LNCaP clone FGC (cell line): ENCODE measurements at regions not wholly inside any gene's neighbourhood (a gene's known extent, or its start where the extent isn't known, plus 50 kb on each side); places are given as distances from the start of the nearest gene placed in this dataset.

Experiments
- DNase-seq: peaks from one replicate; pipeline ENCODE4 v3.0.0-alpha.2; 2011; ENCODE audit warnings: low read depth
- H3K4me3 ChIP-seq: 2 replicates; pipeline ENCODE4 v1.5.1; 2011; ENCODE audit warnings: mild to moderate bottlenecking, low read depth, low read length, control low read depth
- CTCF ChIP-seq: IDR thresholded peaks from 2 replicates; pipeline ENCODE4 v1.5.1; 2012; ENCODE audit warnings: mild to moderate bottlenecking; ENCODE audit not compliant: control insufficient read depth, insufficient read depth; ENCODE audit errors: extremely low read depth

DNA sequence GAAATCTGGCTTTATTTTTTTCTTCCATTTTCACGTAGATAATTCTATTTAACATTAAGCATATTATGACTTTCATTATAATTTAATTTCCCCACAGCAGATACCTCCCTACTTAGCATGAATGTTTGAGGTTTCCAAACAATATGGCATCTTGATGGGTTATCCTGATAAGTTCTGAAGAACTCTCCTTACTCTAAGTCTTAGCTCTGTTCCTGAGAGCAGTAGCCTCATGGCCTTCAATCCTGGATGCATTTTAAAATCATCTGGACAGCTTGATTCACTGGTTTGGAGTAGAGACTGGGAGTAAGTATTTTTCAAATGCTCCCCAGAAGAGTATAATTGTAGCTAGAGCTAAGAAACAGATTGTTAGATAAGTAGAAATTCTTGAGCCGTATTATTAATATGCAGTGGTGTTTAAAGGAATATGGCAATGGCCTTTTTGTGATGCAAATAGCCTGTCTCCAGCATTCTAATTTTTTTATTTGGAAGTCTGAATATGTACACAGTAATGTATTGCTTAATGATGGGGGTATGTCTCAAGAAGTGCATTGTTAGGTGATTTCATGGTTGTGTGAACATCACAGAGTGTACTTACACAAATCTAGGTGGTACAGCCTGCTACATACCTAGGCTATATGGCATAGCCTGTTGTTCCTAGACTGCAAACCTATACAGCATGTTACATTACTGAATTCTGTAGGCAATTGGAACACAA, 110.5 kb upstream of the EEF1E1 start:
- H3K4me3 ChIP-seq: no peak overlapping the region
- TF ChIP-seq CTCF: no peak
- DNase-seq: no peak

DNA sequence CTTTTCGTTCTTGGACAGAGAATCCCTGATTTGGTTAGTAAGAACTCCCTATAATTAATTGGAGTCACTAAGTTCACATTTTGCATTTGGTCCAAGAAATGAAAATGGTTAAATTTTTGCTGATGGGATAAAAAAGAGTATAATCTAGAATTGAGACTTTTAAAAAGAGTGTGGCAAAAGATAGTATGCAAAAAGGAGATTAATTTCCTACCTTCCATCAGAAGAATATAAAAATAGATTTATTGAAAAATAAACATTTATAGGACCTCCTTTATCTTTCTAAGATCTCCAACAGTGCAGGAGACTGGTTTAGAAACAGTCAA, 105.5 kb upstream of the EEF1E1 start:
- TF ChIP-seq CTCF: no peak
- no peak overlapping the region for H3K4me3 ChIP-seq
- DNase-seq: no peak

DNA sequence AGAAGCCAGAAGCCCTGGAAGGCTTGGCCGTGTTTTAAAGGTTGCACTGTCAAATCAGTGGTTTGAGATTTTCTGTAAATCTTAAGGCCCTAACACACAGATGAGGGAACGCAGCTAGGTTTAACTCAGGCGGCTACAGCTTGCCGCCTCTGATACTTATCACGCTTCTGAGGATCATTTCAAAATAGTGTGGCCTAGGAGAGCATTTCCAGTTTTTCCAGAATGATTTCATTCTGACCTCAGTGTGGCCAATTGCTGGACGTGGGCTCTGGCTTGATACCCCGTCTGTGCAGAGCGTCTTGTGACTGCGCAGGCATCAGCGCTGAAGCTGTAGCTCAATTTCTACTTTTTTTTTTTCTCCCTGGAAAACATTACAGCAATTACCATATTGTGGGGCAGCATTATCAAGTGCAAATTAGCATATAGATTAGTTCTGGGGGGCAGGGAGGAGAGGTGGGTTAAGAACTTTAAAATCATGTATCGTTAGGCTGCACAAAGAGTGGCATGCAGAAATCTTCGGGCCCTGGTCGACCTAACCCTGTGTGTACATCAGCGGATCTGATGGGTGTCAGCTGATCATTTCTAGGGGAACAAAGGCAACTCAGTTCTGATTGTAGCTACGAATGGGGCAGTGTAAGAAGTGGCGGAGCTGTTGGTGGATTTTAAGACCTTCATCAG, 105.0 kb upstream of the EEF1E1 start:
- TF ChIP-seq CTCF: no peak
- no peak overlapping the region for H3K4me3 ChIP-seq
- no peak for DNase-seq

DNA sequence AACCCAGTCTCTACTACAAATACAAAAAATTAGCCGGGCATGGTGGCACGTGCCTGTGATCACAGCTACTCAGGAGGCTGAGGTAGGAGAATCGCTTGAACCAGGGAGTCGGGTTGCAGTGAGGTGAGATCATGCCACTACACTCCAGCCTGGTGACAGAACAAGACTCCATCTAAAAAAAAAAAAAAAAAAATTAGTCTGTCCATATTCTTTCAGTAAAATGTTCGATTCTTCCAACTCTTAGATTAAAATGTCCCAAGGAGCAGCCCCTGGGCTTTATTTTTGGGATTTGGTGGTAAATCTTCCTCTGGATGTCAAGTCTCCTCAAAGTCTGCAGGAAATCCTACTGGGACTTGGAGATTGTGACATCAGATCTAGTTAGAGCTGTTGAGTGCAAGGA, 101.0 kb upstream of the EEF1E1 start:
- TF ChIP-seq CTCF: no peak
- H3K4me3 ChIP-seq: no peak overlapping the region
- DNase-seq: no peak

GRCh38 chr6:8201679-8202078, 99.3 kb upstream of the EEF1E1 start:
- DNase-seq: no peak
- H3K4me3 ChIP-seq: no peak overlapping the region
- no peak for TF ChIP-seq CTCF

GRCh38 chr6:8200255-8200654, 97.9 kb upstream of the EEF1E1 start:
- DNase-seq: no peak
- no peak for TF ChIP-seq CTCF
- H3K4me3 ChIP-seq: no peak overlapping the region

- no peak for DNase-seq
- H3K4me3 ChIP-seq: no peak overlapping the region
- TF ChIP-seq CTCF: no peak
These were observed 93.4 kb upstream of the EEF1E1 start for GRCh38 chr6:8195714-8196102.
